ENCODE measurements at regions not wholly inside any gene's neighbourhood (a gene's known extent, or its start where the extent isn't known, plus 50 kb on each side); places are given as distances from the start of the nearest gene placed in this dataset.

DNA sequence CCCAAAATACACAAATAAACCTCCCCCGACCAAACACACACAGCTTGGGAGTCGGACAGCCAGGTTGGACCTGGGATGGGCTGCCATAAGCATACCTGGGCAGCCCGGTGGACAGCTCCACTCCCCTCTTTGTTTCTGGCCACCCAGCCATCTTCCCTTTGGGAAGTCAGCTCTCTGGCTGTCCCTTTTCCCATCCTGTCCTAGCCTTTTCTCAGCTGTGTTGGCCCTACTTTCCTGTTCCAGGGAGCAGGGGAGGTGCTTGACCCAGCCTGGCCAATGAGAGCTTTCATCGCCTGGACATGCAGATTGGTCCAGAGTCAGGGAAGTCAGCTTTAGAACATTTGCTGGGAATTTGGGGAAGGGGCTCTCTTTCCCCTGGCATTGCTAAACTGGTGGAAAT, 68.7 kb upstream of the NECTIN1 start:
- Histone ChIP-seq H3K9me3 (ENCODE audit: low read length) (no peaks in the 10 kb centered on the region), H4K20me1 (ENCODE audit: insufficient read depth, low read length) (no peaks in the 10 kb centered on the region), H3K4me3 (replicated peaks in 1 of 3; ENCODE audit: insufficient read depth in 1 of 3, low read depth in 2 of 3, low read length in 3 of 3) (no peak overlapping the region), H3K4me2 (ENCODE audit: low read depth, low read length) (no peak overlapping the region), H3K4me1 (ENCODE audit: insufficient read depth, low read length) (no peaks in the 10 kb centered on the region), H3K36me3 (replicated peaks in 1 of 2; ENCODE audit: control insufficient read depth in 1 of 2, insufficient read depth in 2 of 2, low read length in 2 of 2) (no peaks in the 10 kb centered on the region), H3K27ac (ENCODE audit: extremely low read length, insufficient read depth, low read length) (no peak overlapping the region), H3K9ac (ENCODE audit: insufficient read depth, low read depth, low read length) (no peak overlapping the region), H2AFZ (ENCODE audit: low read length) (no peak overlapping the region), H3K79me2 (ENCODE audit: insufficient read depth, low read length) (no peaks in the 10 kb centered on the region), H3K27me3 (ENCODE audit: control insufficient read depth in 1 of 2, insufficient read depth in 2 of 2, low read length in 2 of 2) (peaks cover 2 to 38% of the 10 kb centered on the region in 2 experiments; a peak in 4 of 5 replicates)
- TF ChIP-seq ZFX (CRISPR knock-in tag; IDR thresholded peaks at IDR 0.05; ENCODE audit: low read depth) (no peak), ZNF674 (CRISPR knock-in tag; IDR thresholded peaks at IDR 0.05; ENCODE audit: low read depth) (no peak), ZFP62 (CRISPR knock-in tag; IDR thresholded peaks at IDR 0.05) (no peak), EED (CRISPR knock-in tag; IDR thresholded peaks at IDR 0.05) (no peak), TIGD3 (CRISPR knock-in tag; IDR thresholded peaks at IDR 0.05; ENCODE audit: borderline replicate concordance) (no peak), ZNF776 (CRISPR knock-in tag; IDR thresholded peaks at IDR 0.05) (no peak), ZBTB1 (CRISPR knock-in tag; IDR thresholded peaks at IDR 0.05; ENCODE audit: borderline replicate concordance) (no peak), SRSF4 (IDR thresholded peaks at IDR 0.05; ENCODE audit: low read depth, low read length, poor library complexity, severe bottlenecking) (no peak), NFE2L1 (CRISPR knock-in tag; IDR thresholded peaks at IDR 0.05; ENCODE audit: borderline replicate concordance) (no peak), ZSCAN20 (CRISPR knock-in tag; IDR thresholded peaks at IDR 0.05; ENCODE audit: borderline replicate concordance) (no peak)
- TF ChIP-seq, protein P1, sequence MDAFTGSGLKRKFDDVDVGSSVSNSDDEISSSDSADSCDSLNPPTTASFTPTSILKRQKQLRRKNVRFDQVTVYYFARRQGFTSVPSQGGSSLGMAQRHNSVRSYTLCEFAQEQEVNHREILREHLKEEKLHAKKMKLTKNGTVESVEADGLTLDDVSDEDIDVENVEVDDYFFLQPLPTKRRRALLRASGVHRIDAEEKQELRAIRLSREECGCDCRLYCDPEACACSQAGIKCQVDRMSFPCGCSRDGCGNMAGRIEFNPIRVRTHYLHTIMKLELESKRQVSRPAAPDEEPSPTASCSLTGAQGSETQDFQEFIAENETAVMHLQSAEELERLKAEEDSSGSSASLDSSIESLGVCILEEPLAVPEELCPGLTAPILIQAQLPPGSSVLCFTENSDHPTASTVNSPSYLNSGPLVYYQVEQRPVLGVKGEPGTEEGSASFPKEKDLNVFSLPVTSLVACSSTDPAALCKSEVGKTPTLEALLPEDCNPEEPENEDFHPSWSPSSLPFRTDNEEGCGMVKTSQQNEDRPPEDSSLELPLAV (CRISPR knock-in tag; conservative IDR thresholded peaks at IDR 0.05; ENCODE audit: low read depth), result no peak
- intact Hi-C loops (cut with micrococcal nuclease; ENCODE audit: unreplicated experiment) (no loop called here), in situ Hi-C loops (cut with HindIII; ENCODE audit: extremely low pct_ligation_motif_present, low pct_unique_long_range_greater_than_20kb) (no loop called here)
- 18% methylated on average over 4 of the region's 4 CpGs for WGBS (ENCODE audit: low lambda C conversion rate)
- ATAC-seq (no peak), DNase-seq (ENCODE audit: low spot score) (no peak), FAIRE-seq (no peak)
- ChIA-PET POLR2A (no interaction called here), CTCF (ENCODE audit: low intra/inter-chr PET ratio, low total read pairs) (no interaction called here)
- no TSS peak for BruUV-seq (replicated peaks)

All from HepG2 (cell line).